Sigmoid colon (tissue), 6 donors: ENCODE measurements at regions not wholly inside any gene's neighbourhood (a gene's known extent, or its start where the extent isn't known, plus 50 kb on each side); places are given as distances from the start of the nearest gene placed in this dataset.

Experiments used
- DNase-seq: peaks from one replicate; pipeline ENCODE4 v3.0.0-alpha.2; 2019
- H3K27ac ChIP-seq, 4 donors: fragments of 200-600 bp; sonication (generic); one replicate each; pipeline ENCODE4 v1.5.1; 2016 to 2019; ENCODE audit warnings: mild to moderate bottlenecking in 1 of 4
- H3K27me3 ChIP-seq, 3 donors: fragments of 200-600 bp; sonication (generic); one replicate each; pipeline ENCODE4 v1.5.1; 2019; ENCODE audit warnings: mild to moderate bottlenecking in 1 of 3
- H3K36me3 ChIP-seq, 4 donors: fragments of 200-600 bp; sonication (generic); one replicate each; pipeline ENCODE4 v1.5.1; 2016 to 2019
- H3K4me1 ChIP-seq, 4 donors: fragments of 200-600 bp; sonication (generic); one replicate each; pipeline ENCODE4 v1.5.1; 2017 to 2019
- H3K4me3 ChIP-seq, 4 donors: fragments of 200-600 bp; sonication (generic); one replicate each; pipeline ENCODE4 v1.5.1; 2017 to 2019; ENCODE audit warnings: mild to moderate bottlenecking in 2 of 4, moderate library complexity in 1 of 4
- H3K9me3 ChIP-seq, 4 donors: fragments of 200-600 bp in 3 of 4; sonication (generic) in 3 of 4; one replicate each; pipeline versions ENCODE4 v1.5.1 to v1.6.1; 2013 to 2019
- EP300 ChIP-seq, 4 donors: sonication (generic); formaldehyde crosslinking; IDR thresholded peaks; one replicate each; pipeline ENCODE4 v1.6.1; 2017; ENCODE audit warnings: antibody characterized with exemption in 4 of 4
- POLR2A ChIP-seq, 2 donors: fragments of 450-650 bp; IDR thresholded peaks; one replicate each; pipeline ENCODE4 v1.6.1; 2016; ENCODE audit warnings: antibody characterized with exemption in 2 of 2, mild to moderate bottlenecking in 2 of 2, moderate library complexity in 2 of 2
- POLR2AphosphoS5 ChIP-seq, 4 donors: sonication (generic); formaldehyde crosslinking; IDR thresholded peaks; one replicate each; pipeline ENCODE4 v1.6.1; 2017; ENCODE audit warnings: antibody characterized with exemption in 4 of 4
- WGBS, 2 donors: extraction: QIAGEN DNeasy Blood & Tissue Kit; methylation state at CpG; one replicate each; pipeline ENCODE4 v1.1.7; 2013; 5-methylcytosine and 5-hydroxymethylcytosine counted together
- intact Hi-C: fragments of 100-400 bp; cut with DNase I; formaldehyde crosslinking; loops from one replicate; pipeline ENCODE4 v1.15.1; 2023
- TF ChIP-seq, protein P1 (sequence below), 4 experiments: fragments of 450-650 bp in 3 of 4; fragments of 200-600 bp in 1 of 4; IDR thresholded peaks; one replicate each; pipeline ENCODE4 v1.5.1; 2016 to 2019; ENCODE audit warnings: antibody characterized with exemption in 4 of 4, mild to moderate bottlenecking in 3 of 4, moderate library complexity in 2 of 4
- donor health status: healthy with polysubstance abuse.
- donor health status: healthy.

DNA sequence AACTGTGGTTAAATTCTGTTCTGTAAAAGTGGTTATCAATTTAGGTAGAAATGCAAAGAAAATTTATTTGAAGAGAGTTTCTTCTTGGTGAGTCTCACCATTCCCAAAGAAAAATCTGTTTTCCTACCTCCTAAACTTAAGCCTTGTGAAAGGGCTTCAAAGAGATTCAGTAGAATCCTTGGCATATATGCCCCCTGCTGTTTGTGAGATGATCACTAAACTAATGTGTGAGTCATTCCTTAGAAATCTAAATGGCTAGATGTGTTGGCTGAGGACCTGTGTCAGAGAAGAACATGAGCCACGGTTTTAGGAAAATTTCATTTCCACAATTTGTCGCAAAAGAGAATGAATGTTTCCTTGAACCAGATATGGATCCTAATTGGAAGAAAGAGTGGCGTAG is 260.9 kb downstream of the SLC7A11 start:
- no peaks in the 10 kb centered on the region for H3K4me1 ChIP-seq
- TF ChIP-seq POLR2A (IDR thresholded peaks at IDR 0.05) (no peak), POLR2AphosphoS5 (IDR thresholded peaks at IDR 0.05) (no peak), EP300 (IDR thresholded peaks at IDR 0.05) (no peak)
- TF ChIP-seq, protein P1, sequence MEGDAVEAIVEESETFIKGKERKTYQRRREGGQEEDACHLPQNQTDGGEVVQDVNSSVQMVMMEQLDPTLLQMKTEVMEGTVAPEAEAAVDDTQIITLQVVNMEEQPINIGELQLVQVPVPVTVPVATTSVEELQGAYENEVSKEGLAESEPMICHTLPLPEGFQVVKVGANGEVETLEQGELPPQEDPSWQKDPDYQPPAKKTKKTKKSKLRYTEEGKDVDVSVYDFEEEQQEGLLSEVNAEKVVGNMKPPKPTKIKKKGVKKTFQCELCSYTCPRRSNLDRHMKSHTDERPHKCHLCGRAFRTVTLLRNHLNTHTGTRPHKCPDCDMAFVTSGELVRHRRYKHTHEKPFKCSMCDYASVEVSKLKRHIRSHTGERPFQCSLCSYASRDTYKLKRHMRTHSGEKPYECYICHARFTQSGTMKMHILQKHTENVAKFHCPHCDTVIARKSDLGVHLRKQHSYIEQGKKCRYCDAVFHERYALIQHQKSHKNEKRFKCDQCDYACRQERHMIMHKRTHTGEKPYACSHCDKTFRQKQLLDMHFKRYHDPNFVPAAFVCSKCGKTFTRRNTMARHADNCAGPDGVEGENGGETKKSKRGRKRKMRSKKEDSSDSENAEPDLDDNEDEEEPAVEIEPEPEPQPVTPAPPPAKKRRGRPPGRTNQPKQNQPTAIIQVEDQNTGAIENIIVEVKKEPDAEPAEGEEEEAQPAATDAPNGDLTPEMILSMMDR (IDR thresholded peaks at IDR 0.05): no peak
- no peak overlapping the region for H3K27ac ChIP-seq
- no peaks in the 10 kb centered on the region for H3K36me3 ChIP-seq
- DNase-seq: no peak
- no peak overlapping the region for H3K4me3 ChIP-seq
- no peaks in the 10 kb centered on the region for H3K9me3 ChIP-seq
- WGBS, 2 donors: 92 to 95% methylated on average over 3 of the region's 3 CpGs
- intact Hi-C loops: no loop called here
- H3K27me3 ChIP-seq: no peaks in the 10 kb centered on the region

DNA sequence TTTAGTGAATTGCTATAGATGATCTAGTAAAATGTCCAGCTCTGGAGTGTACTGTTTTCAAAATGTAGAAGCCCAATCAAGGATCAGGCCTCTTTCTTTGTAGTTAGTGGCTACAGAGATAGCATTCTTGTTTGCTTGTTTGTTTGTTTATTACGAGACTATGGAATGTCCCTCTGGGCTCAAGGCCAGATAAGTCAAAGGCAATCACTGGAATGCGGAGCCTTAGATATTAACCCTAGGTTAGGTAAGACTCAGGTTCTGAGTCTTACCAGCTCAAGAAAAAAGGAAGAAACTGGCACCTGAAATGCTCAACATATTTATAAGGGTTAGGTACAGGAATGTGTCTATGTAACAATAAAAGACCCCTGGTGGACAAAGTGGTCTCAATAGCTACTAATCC is 261.5 kb downstream of the SLC7A11 start:
- Histone ChIP-seq H3K36me3 (no peaks in the 10 kb centered on the region), H3K4me3 (no peak overlapping the region), H3K27ac (no peak overlapping the region), H3K4me1 (no peaks in the 10 kb centered on the region), H3K9me3 (no peaks in the 10 kb centered on the region), H3K27me3 (no peaks in the 10 kb centered on the region)
- WGBS, 2 donors: 30 to 75% methylated on average over 2 of the region's 2 CpGs
- no peak for DNase-seq
- intact Hi-C loops: no loop called here
- TF ChIP-seq, protein P1 (IDR thresholded peaks at IDR 0.05): no peak
- TF ChIP-seq POLR2A (IDR thresholded peaks at IDR 0.05): no peak
- TF ChIP-seq EP300 (IDR thresholded peaks at IDR 0.05): no peak
- TF ChIP-seq POLR2AphosphoS5 (IDR thresholded peaks at IDR 0.05): no peak

DNA sequence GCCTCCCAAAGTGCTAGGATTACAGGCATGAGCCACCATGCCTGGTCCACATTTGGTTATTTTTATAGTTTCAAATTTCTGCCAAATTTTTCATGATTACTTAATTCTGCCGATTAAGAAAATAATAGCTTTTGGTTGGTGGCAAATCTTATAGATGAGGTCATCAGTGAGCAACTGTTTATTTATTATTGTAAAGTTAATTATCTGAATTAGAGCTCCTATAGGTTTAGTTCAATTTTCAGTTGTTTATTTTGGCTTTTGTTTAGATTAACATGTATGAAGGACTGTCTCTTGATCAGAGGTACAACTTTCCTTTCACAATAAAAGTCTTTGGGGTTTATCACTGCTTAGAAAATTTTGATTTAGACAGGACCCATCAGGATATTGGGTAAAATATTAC is 262.2 kb downstream of the SLC7A11 start:
- H3K27ac ChIP-seq: no peak overlapping the region
- H3K27me3 ChIP-seq: no peaks in the 10 kb centered on the region
- H3K36me3 ChIP-seq: no peaks in the 10 kb centered on the region
- no peak overlapping the region for H3K4me3 ChIP-seq
- WGBS, 2 donors: 86 to 90% methylated on average over 1 of the region's 1 CpG
- H3K4me1 ChIP-seq: no peaks in the 10 kb centered on the region
- DNase-seq: no peak
- H3K9me3 ChIP-seq: no peaks in the 10 kb centered on the region
- intact Hi-C loops: no loop called here
- no peak for TF ChIP-seq POLR2A (IDR thresholded peaks at IDR 0.05)
- no peak for TF ChIP-seq POLR2AphosphoS5 (IDR thresholded peaks at IDR 0.05)
- TF ChIP-seq, protein P1 (IDR thresholded peaks at IDR 0.05): no peak

DNA sequence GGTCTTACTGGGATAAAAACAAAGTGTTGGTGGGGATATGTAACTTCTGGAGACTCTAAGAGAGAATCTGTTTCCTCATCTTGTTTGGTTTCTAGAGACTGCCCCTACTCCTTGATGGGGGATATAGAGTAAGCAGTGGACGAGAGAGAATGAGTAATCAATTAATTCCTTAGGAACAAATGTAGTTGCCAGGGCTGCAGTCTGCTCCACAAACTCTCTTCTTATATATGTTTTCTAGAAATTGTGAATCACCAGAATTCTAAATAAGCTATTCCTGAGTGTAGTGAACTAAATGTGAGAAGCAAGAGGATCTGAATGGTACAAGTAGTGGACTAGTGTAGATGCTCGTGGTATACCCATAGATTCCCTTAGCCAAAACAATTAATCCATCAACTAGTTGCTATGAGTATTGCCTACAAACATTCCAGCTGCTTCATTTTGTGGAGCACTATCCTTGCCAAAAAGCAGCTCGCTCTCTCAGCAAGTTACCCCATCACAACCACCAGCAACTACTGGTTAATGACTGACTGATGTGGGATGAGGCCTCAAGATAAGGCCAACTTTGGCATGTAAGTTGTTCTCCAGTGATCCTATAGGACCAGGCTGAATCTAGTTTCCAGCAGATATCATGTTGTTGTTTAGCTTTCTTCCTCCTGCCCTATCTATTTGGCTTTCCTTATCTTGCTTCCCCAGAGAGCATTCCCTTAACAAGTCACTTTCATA is 273.0 kb downstream of the SLC7A11 start:
- Histone ChIP-seq H3K4me1 (no peaks in the 10 kb centered on the region), H3K27ac (no peak overlapping the region), H3K4me3 (no peak overlapping the region), H3K9me3 (no peaks in the 10 kb centered on the region), H3K27me3 (no peaks in the 10 kb centered on the region), H3K36me3 (no peaks in the 10 kb centered on the region)
- WGBS, 2 donors: 50 to 73% methylated on average over 3 of the region's 3 CpGs
- TF ChIP-seq EP300 (IDR thresholded peaks at IDR 0.05): no peak
- intact Hi-C loops: no loop called here
- no peak for DNase-seq

DNA sequence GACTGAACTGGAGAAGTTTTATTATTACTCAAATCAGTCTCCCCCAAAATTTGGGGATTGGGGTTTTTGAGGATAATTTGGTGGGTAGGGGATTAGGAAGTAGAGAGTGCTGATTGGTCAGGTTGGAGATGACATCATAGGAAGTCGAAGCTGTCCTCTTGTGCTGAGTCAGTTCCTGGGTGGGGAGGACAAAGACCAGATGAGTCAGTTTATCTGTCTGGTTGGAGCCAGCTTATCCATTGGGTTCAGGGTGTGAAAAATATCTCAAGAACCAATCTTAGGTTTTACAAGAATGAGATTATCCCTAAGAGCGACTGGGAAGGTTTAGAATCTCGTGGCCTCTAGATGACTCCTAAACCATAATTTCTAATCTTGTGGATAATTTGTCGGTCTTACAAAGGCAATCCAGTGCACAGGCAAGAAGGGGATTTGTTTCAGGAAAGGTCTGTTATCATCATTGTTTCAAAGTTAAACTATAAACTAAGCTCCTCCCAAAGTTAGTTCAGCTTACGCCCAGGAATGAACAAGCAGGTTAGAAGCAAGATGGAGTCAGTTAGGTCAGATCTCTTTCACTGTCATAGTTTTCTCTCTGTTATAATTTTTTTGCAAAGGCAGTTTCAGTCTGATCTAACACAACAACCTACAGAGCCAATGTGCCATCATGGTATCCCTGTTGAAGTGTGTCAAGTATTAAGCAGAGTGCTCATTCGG is 274.5 kb downstream of the SLC7A11 start:
- Histone ChIP-seq H3K9me3 (no peaks in the 10 kb centered on the region), H3K27me3 (no peaks in the 10 kb centered on the region), H3K36me3 (no peaks in the 10 kb centered on the region), H3K4me3 (no peak overlapping the region), H3K4me1 (no peaks in the 10 kb centered on the region), H3K27ac (no peak overlapping the region)
- intact Hi-C loops: no loop called here
- DNase-seq: no peak
- no peak for TF ChIP-seq EP300 (IDR thresholded peaks at IDR 0.05)
- TF ChIP-seq POLR2AphosphoS5 (IDR thresholded peaks at IDR 0.05): no peak
- TF ChIP-seq POLR2A (IDR thresholded peaks at IDR 0.05): no peak
- TF ChIP-seq, protein P1 (IDR thresholded peaks at IDR 0.05): no peak
- 75 to 91% methylated on average over 6 of the region's 6 CpGs for WGBS, 2 donors
